HepG2 (cell line): ENCODE measurements at regions not wholly inside any gene's neighbourhood (a gene's known extent, or its start where the extent isn't known, plus 50 kb on each side); places are given as distances from the start of the nearest gene placed in this dataset.

Experiments used
- ATAC-seq: fragments of 200-7000 bp; cut with Tn5 transposase; 3 replicates; pipeline ENCODE4 v1.9.1; 2020; ENCODE audit warnings: mild to moderate bottlenecking, moderate library complexity
- BruUV-seq: library from RNA; stranded (reverse); fragments of 400-500 nt; replicated peaks from 2 replicates; lab custom pipeline; 2021; lab: Mats Ljungman, UMichigan
- CTCF ChIA-PET: fragments of 300-600 bp; formaldehyde crosslinking; extraction: SDS; loops from one replicate; lab custom pipeline; 2021; ENCODE audit warnings: low total read pairs, inconsistent platforms, low intra/inter-chr PET ratio; lab: Yijun Ruan, JAX
- POLR2A ChIA-PET: fragments of 350-600 bp; sonication (Branson Sonifier 250); formaldehyde crosslinking; loops from one replicate; lab custom pipeline; 2020; ENCODE audit warnings: antibody characterized with exemption, inconsistent platforms; lab: Yijun Ruan, JAX
- DNase-seq: peaks from one replicate; pipeline ENCODE4 v3.0.0-alpha.2; 2015; ENCODE audit warnings: low spot score
- FAIRE-seq: peaks from 3 replicates; lab custom pipeline; 2011; peaks lifted over from hg19 to GRCh38; lab: Jason Lieb, UNC
- H2AFZ ChIP-seq: one replicate; pipeline ENCODE4 v1.6.1; 2011; ENCODE audit warnings: low read length, inconsistent platforms
- H3K27ac ChIP-seq: fragments of 300-600 bp; 3 replicates; pipeline ENCODE4 v1.8.0; 2011; ENCODE audit warnings: mixed run types, mild to moderate bottlenecking, mixed read lengths, low read length, inconsistent platforms; ENCODE audit not compliant: insufficient read depth; ENCODE audit errors: extremely low read length
- H3K27me3 ChIP-seq, 2 experiments: fragments of 200-600 bp in 1 of 2; 2 replicates in 1 of 2; 3 replicates in 1 of 2; pipeline versions ENCODE4 v1.6.0 to v1.8.0; 2011; ENCODE audit warnings: low read length in 2 of 2, mild to moderate bottlenecking in 2 of 2, moderate library complexity in 2 of 2, inconsistent platforms in 1 of 2; ENCODE audit not compliant: insufficient read depth in 2 of 2, control insufficient read depth in 1 of 2
- H3K36me3 ChIP-seq, 2 experiments: fragments of 200-600 bp in 1 of 2; replicated peaks in 1 of 2; 2 replicates in 1 of 2; 3 replicates in 1 of 2; pipeline versions ENCODE4 v1.5.1 to v1.8.0; 2011; ENCODE audit warnings: low read length in 2 of 2, inconsistent platforms in 1 of 2; ENCODE audit not compliant: insufficient read depth in 2 of 2, control insufficient read depth in 1 of 2
- H3K4me1 ChIP-seq: 2 replicates; pipeline ENCODE4 v1.5.1; 2012; ENCODE audit warnings: low read length, inconsistent platforms; ENCODE audit not compliant: insufficient read depth
- H3K4me2 ChIP-seq: 2 replicates; pipeline ENCODE4 v1.6.0; 2011; ENCODE audit warnings: low read depth, low read length, inconsistent platforms
- H3K4me3 ChIP-seq, 3 experiments: fragments of 200-600 bp in 1 of 3; sonication (generic), shearing (Covaris generic) in 1 of 3; replicated peaks in 1 of 3; 2 replicates each; pipeline ENCODE4 v1.5.1; 2011 to 2016; ENCODE audit warnings: low read length in 3 of 3, inconsistent platforms in 2 of 3, low read depth in 2 of 3, mild to moderate bottlenecking in 2 of 3, control low read depth in 1 of 3, mixed read lengths in 1 of 3; ENCODE audit not compliant: insufficient read depth in 1 of 3
- H3K79me2 ChIP-seq: one replicate; pipeline ENCODE4 v1.6.1; 2011; ENCODE audit warnings: low read length, inconsistent platforms; ENCODE audit not compliant: insufficient read depth
- H3K9ac ChIP-seq: 2 replicates; pipeline ENCODE4 v1.6.0; 2011; ENCODE audit warnings: mild to moderate bottlenecking, low read depth, low read length, inconsistent platforms; ENCODE audit not compliant: insufficient read depth
- H3K9me3 ChIP-seq: 2 replicates; pipeline ENCODE4 v1.5.1; 2012; ENCODE audit warnings: mild to moderate bottlenecking, low read length
- H4K20me1 ChIP-seq: 2 replicates; pipeline ENCODE4 v1.6.0; 2011; ENCODE audit warnings: inconsistent platforms, mild to moderate bottlenecking, low read length, moderate library complexity; ENCODE audit not compliant: insufficient read depth
- HMGXB3 ChIP-seq: sonication (generic); formaldehyde crosslinking; IDR thresholded peaks from 2 replicates; pipeline ENCODE4 v1.4.0; 2020; ENCODE audit warnings: missing genetic modification reagents, borderline replicate concordance
- NR2F1 ChIP-seq, 2 experiments: fragments of 450-650 bp in 1 of 2; formaldehyde crosslinking in 1 of 2; IDR thresholded peaks; 2 replicates each; pipeline versions ENCODE4 v1.5.0 to v1.6.1; 2016 to 2020; ENCODE audit warnings: mild to moderate bottlenecking in 1 of 2, missing compliant biosample characterization in 1 of 2, missing genetic modification reagents in 1 of 2, moderate library complexity in 1 of 2
- RCOR2 ChIP-seq: IDR thresholded peaks from 2 replicates; pipeline ENCODE4 v1.6.1; 2016; ENCODE audit warnings: missing biosample characterization, missing genetic modification reagents
- SRSF9 ChIP-seq: fragments of 200-400 bp; formaldehyde crosslinking; IDR thresholded peaks from 2 replicates; pipeline ENCODE4 v1.6.1; 2018; ENCODE audit warnings: borderline replicate concordance, mild to moderate bottlenecking, low read depth, low read length; ENCODE audit not compliant: insufficient read depth, poor library complexity, severe bottlenecking
- ZBTB1 ChIP-seq: sonication (generic); formaldehyde crosslinking; IDR thresholded peaks from 2 replicates; pipeline ENCODE4 v1.4.0; 2020; ENCODE audit warnings: missing genetic modification reagents, borderline replicate concordance
- ZGPAT ChIP-seq: IDR thresholded peaks from 2 replicates; pipeline ENCODE4 v1.6.1; 2016; ENCODE audit warnings: mild to moderate bottlenecking
- ZNF143 ChIP-seq: sonication (generic); formaldehyde crosslinking; IDR thresholded peaks from 2 replicates; pipeline ENCODE4 v1.4.0; 2020; ENCODE audit warnings: missing genetic modification reagents
- ZNF780A ChIP-seq: sonication (generic); formaldehyde crosslinking; IDR thresholded peaks from 2 replicates; pipeline ENCODE4 v1.8.0; 2022; ENCODE audit warnings: mild to moderate bottlenecking, missing genetic modification reagents, moderate library complexity
- ZNF792 ChIP-seq: IDR thresholded peaks from 2 replicates; pipeline ENCODE4 v1.6.1; 2016
- WGBS: methylation state at CpG from one replicate; pipeline ENCODE4 v1.1.6; 2017; ENCODE audit warnings: low lambda C conversion rate; 5-methylcytosine and 5-hydroxymethylcytosine counted together
- in situ Hi-C: cut with HindIII; loops from 2 replicates; pipeline ENCODE4 v1.10.0; 2017; ENCODE audit warnings: low pct_unique_long_range_greater_than_20kb; ENCODE audit not compliant: extremely low pct_ligation_motif_present
- intact Hi-C: fragments of 100-400 bp; cut with micrococcal nuclease; formaldehyde crosslinking; loops from one replicate; pipeline ENCODE4 v1.10.0; 2022; ENCODE audit not compliant: unreplicated experiment

- ATAC-seq, result no peak
- no peak overlapping the region for H3K9ac ChIP-seq
- WGBS, result 0% methylated on average over 4 of the region's 4 CpGs
- H3K36me3 ChIP-seq, result no peaks in the 10 kb centered on the region
- CTCF ChIA-PET, result no interaction called here
- in situ Hi-C loops (no loop called here), intact Hi-C loops (no loop called here)
- H3K4me3 ChIP-seq, result no peak overlapping the region
- POLR2A ChIA-PET, result no interaction called here
- H2AFZ ChIP-seq, result no peak overlapping the region
- no peak overlapping the region for H3K4me2 ChIP-seq
- no peak for FAIRE-seq
- H3K27ac ChIP-seq, result no peak overlapping the region
- H3K27me3 ChIP-seq, result no peaks in the 10 kb centered on the region
- no peaks in the 10 kb centered on the region for H4K20me1 ChIP-seq
- H3K9me3 ChIP-seq, result peaks cover 85% of the 10 kb centered on the region
- no peaks in the 10 kb centered on the region for H3K79me2 ChIP-seq
- H3K4me1 ChIP-seq, result no peaks in the 10 kb centered on the region
- BruUV-seq, result no TSS peak
- no peak for DNase-seq
- TF ChIP-seq ZGPAT (CRISPR knock-in tag), result no peak
- no peak for TF ChIP-seq ZNF143
- TF ChIP-seq RCOR2 (CRISPR knock-in tag), result no peak
- TF ChIP-seq ZBTB1 (CRISPR knock-in tag), result no peak
- TF ChIP-seq SRSF9, result no peak
- TF ChIP-seq ZNF792 (CRISPR knock-in tag), result no peak
- no peak for TF ChIP-seq ZNF780A
- TF ChIP-seq NR2F1 (CRISPR knock-in tag; IDR thresholded peaks at IDR 0.05), result no peak
- TF ChIP-seq HMGXB3 (CRISPR knock-in tag), result no peak
These were observed 304.3 kb upstream of the CTNND2 start for GRCh38 chr5:12208366-12209100.
